Right ventricle myocardium superior (tissue), 1 donor: ENCODE measurements at regions not wholly inside any gene's neighbourhood (a gene's known extent, or its start where the extent isn't known, plus 50 kb on each side); places are given as distances from the start of the nearest gene placed in this dataset.

Experiments
- ATAC-seq: fragments of 200-7000 bp; cut with Tn5 transposase; one replicate; pipeline ENCODE4 v1.9.1; 2020; ENCODE audit warnings: mild to moderate bottlenecking; ENCODE audit not compliant: poor library complexity
- DNase-seq: peaks from one replicate; pipeline ENCODE4 v3.0.0-alpha.2; 2020
- intact Hi-C: fragments of 100-400 bp; cut with DNase I; formaldehyde crosslinking; loops from one replicate; pipeline ENCODE4 v1.11.2; 2022
- donor health status: DM: no; HTN: yes; CAD: no; lungs with severe emphysema.

GRCh38 chrX:9241427-9241826, 207.5 kb upstream of the FAM9B start:
- no peak for ATAC-seq
- no peak for DNase-seq
- intact Hi-C loops: no loop called here

GRCh38 chrX:9249051-9249846, 215.3 kb upstream of the FAM9B start:
- ATAC-seq: no peak
- DNase-seq: no peak
- intact Hi-C loops: no loop called here

GRCh38 chrX:9252182-9252581, 212.7 kb upstream of the TBL1X start:
- ATAC-seq: no peak
- DNase-seq: no peak
- intact Hi-C loops: no loop called here

GRCh38 chrX:9253211-9253610, 211.6 kb upstream of the TBL1X start:
- DNase-seq: no peak
- no peak for ATAC-seq
- intact Hi-C loops: no loop called here

- intact Hi-C loops: no loop called here
- no peak for DNase-seq
- no peak for ATAC-seq
These were observed 207.0 kb upstream of the TBL1X start for GRCh38 chrX:9257718-9258420.

- DNase-seq (no peak), ATAC-seq (no peak)
- intact Hi-C loops: no loop called here
These were observed 206.3 kb upstream of the TBL1X start for GRCh38 chrX:9258421-9259104.

- ATAC-seq (no peak), DNase-seq (no peak)
- intact Hi-C loops: no loop called here
These were observed 204.3 kb upstream of the TBL1X start for GRCh38 chrX:9260603-9261002.

- intact Hi-C loops: no loop called here
- DNase-seq (no peak), ATAC-seq (no peak)
These were observed 197.4 kb upstream of the TBL1X start for GRCh38 chrX:9267415-9267814.

GRCh38 chrX:9269134-9269533, 195.7 kb upstream of the TBL1X start:
- ATAC-seq (no peak), DNase-seq (no peak)
- intact Hi-C loops: no loop called here

GRCh38 chrX:9271789-9272525, 192.9 kb upstream of the TBL1X start:
- no peak for DNase-seq
- no peak for ATAC-seq
- intact Hi-C loops: no loop called here

- no peak for ATAC-seq
- intact Hi-C loops: no loop called here
- no peak for DNase-seq
These were observed 191.1 kb upstream of the TBL1X start for GRCh38 chrX:9273744-9274143.

GRCh38 chrX:9278475-9279233, 186.2 kb upstream of the TBL1X start:
- no peak for ATAC-seq
- intact Hi-C loops: no loop called here
- DNase-seq: no peak

- DNase-seq: no peak
- ATAC-seq: no peak
- intact Hi-C loops: no loop called here
These were observed 185.7 kb upstream of the TBL1X start for GRCh38 chrX:9279234-9279544.

- intact Hi-C loops: no loop called here
- DNase-seq: no peak
- no peak for ATAC-seq
These were observed 184.0 kb upstream of the TBL1X start for GRCh38 chrX:9280831-9281230.

GRCh38 chrX:9282325-9282724, 182.5 kb upstream of the TBL1X start:
- DNase-seq (no peak), ATAC-seq (no peak)
- intact Hi-C loops: no loop called here

GRCh38 chrX:9285342-9285771, 179.5 kb upstream of the TBL1X start:
- intact Hi-C loops: no loop called here
- ATAC-seq: no peak
- no peak for DNase-seq

- intact Hi-C loops: no loop called here
- DNase-seq (no peak), ATAC-seq (no peak)
These were observed 178.6 kb upstream of the TBL1X start for GRCh38 chrX:9286234-9286633.

GRCh38 chrX:9291629-9292028, 173.2 kb upstream of the TBL1X start:
- ATAC-seq (no peak), DNase-seq (no peak)
- intact Hi-C loops: no loop called here

GRCh38 chrX:9293051-9293496, 171.8 kb upstream of the TBL1X start:
- DNase-seq (no peak), ATAC-seq (no peak)
- intact Hi-C loops: no loop called here
